ENCODE measurements at regions not wholly inside any gene's neighbourhood (a gene's known extent, or its start where the extent isn't known, plus 50 kb on each side); places are given as distances from the start of the nearest gene placed in this dataset.

DNA sequence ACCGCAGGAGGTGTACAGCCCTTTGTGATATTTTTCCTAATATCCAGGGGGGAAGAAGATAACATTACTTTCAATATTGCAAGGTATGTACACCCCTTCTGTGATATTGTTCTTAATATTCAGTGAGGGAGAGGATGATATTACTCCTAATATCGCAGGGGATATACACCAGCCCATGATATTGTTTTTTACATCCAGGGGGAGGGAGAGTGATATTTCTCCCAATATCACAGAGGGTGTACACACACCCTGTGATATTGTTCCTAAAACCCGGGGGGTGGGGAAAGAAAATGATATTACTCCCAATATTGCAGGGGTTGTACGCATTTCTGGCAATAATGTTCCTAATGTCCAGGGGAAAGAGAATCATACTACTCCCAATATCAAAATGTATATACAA lies 58.0 kb upstream of the SLC25A48 start:
- no peaks in the 10 kb centered on the region for H3K36me3 Mint-ChIP-seq (ENCODE audit: low read depth)
- DNase-seq: no peak
- no peaks in the 10 kb centered on the region; the same call in 1 of the 2 replicates for H3K27me3 Mint-ChIP-seq (ENCODE audit: insufficient read depth)
- no peaks in the 10 kb centered on the region for H3K4me1 Mint-ChIP-seq (ENCODE audit: low read depth)
- no peaks in the 10 kb centered on the region for H3K9me3 Mint-ChIP-seq
- TF ChIP-seq, protein P1, sequence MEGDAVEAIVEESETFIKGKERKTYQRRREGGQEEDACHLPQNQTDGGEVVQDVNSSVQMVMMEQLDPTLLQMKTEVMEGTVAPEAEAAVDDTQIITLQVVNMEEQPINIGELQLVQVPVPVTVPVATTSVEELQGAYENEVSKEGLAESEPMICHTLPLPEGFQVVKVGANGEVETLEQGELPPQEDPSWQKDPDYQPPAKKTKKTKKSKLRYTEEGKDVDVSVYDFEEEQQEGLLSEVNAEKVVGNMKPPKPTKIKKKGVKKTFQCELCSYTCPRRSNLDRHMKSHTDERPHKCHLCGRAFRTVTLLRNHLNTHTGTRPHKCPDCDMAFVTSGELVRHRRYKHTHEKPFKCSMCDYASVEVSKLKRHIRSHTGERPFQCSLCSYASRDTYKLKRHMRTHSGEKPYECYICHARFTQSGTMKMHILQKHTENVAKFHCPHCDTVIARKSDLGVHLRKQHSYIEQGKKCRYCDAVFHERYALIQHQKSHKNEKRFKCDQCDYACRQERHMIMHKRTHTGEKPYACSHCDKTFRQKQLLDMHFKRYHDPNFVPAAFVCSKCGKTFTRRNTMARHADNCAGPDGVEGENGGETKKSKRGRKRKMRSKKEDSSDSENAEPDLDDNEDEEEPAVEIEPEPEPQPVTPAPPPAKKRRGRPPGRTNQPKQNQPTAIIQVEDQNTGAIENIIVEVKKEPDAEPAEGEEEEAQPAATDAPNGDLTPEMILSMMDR (IDR thresholded peaks at IDR 0.05): no peak
- H3K4me3 Mint-ChIP-seq: no peak overlapping the region
- no peak overlapping the region for H3K27ac Mint-ChIP-seq

DNA sequence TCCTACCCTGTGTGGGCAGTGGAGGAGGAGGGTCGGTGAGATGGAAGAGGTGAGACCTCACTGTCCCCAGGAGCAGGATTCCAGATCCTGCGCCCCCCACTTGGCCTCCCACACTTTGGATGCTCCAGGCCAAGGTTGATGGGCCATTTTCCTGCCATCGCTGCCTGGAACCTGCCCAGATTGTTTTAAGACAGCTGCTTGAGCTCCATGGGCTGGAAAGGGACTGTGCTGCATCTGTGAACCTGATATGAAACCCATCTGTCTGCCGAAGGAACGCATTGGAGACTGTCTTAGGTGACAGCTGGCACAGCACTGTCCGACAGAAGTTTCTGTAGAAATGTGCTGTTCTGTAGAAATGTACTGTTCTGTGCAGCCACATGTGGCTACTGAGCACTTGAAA lies 72.7 kb upstream of the SLC25A48 start:
- Mint-ChIP-seq H3K27ac (no peak overlapping the region), H3K36me3 (ENCODE audit: low read depth) (no peaks in the 10 kb centered on the region)

DNA sequence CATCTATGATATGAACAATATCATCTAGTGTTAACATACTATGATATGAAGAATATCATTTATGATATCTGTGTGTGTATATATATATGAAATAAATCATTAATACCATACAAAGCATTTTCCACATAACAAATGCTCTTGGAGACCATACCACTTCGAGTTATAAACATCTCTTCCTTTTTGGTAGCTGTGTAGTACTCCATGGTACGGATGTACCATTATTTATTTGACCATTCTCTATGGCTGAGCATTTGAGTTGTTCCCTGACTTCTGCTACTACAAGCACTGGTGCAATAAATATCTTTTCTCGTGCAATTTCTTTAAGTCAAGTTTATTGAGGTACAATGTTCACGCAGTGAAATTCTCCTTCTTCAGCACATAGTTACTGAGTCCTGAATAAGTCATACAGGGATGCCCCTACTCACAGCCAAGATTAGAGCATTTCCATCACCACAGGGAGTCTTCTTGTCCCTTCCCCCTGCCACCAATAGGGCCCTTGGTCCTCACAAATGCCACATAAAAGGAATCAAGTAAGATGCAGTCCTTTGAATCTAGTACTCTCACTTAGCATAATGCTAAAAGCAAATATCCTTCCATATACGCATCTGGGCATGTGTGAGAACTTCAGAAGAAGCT lies 75.2 kb upstream of the SLC25A48 start:
- H3K4me1 Mint-ChIP-seq (ENCODE audit: low read depth): no peaks in the 10 kb centered on the region
- H3K27ac Mint-ChIP-seq: no peak overlapping the region
- no peaks in the 10 kb centered on the region for H3K9me3 Mint-ChIP-seq
- peaks cover 7% of the 10 kb centered on the region; the same call in 1 of the 2 replicates for H3K27me3 Mint-ChIP-seq (ENCODE audit: insufficient read depth)
- no peak for DNase-seq
- H3K36me3 Mint-ChIP-seq (ENCODE audit: low read depth): no peaks in the 10 kb centered on the region
- no peak overlapping the region for H3K4me3 Mint-ChIP-seq
- TF ChIP-seq, protein P1 (IDR thresholded peaks at IDR 0.05): no peak

More for the DNA sequence above, 72.7 kb upstream of the SLC25A48 start:
- Mint-ChIP-seq H3K27me3 (ENCODE audit: insufficient read depth) (peaks cover 7% of the 10 kb centered on the region; the same call in 1 of the 2 replicates), H3K4me1 (ENCODE audit: low read depth) (no peaks in the 10 kb centered on the region), H3K4me3 (no peak overlapping the region), H3K9me3 (no peaks in the 10 kb centered on the region)
- TF ChIP-seq, protein P1 (IDR thresholded peaks at IDR 0.05): no peak
- no peak for DNase-seq

DNA sequence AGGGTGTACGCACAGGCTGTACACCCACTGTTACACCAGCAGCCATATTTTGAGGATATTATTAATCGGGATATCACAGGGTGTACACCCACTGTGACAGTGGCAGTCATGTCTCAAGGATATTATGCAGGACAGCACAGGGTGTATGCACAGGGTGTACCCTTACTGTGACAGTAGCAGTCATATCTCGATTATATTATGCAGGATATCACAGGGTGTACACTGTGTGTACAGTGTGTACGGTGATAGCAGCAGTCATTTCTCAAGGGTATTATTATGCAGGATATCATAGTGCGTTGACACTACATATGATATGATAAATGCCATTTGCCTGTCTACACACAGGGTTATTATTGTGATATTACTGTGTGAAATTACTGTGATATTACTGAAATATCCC lies 80.5 kb upstream of the SLC25A48 start:
- TF ChIP-seq, protein P1 (IDR thresholded peaks at IDR 0.05): no peak
- H3K4me3 Mint-ChIP-seq: no peak overlapping the region
- DNase-seq: no peak
- no peak overlapping the region for H3K27ac Mint-ChIP-seq
- no peaks in the 10 kb centered on the region for H3K4me1 Mint-ChIP-seq (ENCODE audit: low read depth)
- H3K9me3 Mint-ChIP-seq: no peaks in the 10 kb centered on the region
- no peaks in the 10 kb centered on the region for H3K36me3 Mint-ChIP-seq (ENCODE audit: low read depth)
- no peaks in the 10 kb centered on the region for H3K27me3 Mint-ChIP-seq (ENCODE audit: insufficient read depth)

DNA sequence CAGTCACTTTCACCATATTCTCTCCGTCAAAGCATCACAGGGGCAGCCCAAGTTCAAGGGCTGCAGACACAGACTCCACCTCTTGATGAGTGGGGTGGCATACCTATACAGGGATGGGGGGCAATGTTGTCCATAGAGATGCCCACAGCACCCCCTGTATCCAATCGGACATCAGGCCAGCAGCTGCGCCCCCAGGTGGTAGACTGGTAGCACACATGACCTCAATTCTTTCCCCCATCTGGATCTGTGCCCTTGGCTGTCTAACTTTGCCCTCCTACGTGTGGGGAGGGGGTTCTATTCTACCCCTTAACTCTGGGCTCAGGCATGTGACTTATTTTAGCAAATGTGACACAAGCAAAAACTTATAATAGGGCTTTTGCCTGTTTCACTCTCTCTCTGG lies 84.0 kb upstream of the SLC25A48 start:
- no peak overlapping the region for H3K4me3 Mint-ChIP-seq
- TF ChIP-seq, protein P1 (IDR thresholded peaks at IDR 0.05): peak; percentile 39
- H3K4me1 Mint-ChIP-seq (ENCODE audit: low read depth): no peaks in the 10 kb centered on the region
- H3K27me3 Mint-ChIP-seq (ENCODE audit: insufficient read depth): peaks cover 5% of the 10 kb centered on the region
- peaks cover 5% of the 10 kb centered on the region; the same call in 1 of the 2 replicates for H3K9me3 Mint-ChIP-seq
- no peaks in the 10 kb centered on the region for H3K36me3 Mint-ChIP-seq (ENCODE audit: low read depth)
- no peak for DNase-seq
- no peak overlapping the region for H3K27ac Mint-ChIP-seq
